ENCODE measurements at regions not wholly inside any gene's neighbourhood (a gene's known extent, or its start where the extent isn't known, plus 50 kb on each side); places are given as distances from the start of the nearest gene placed in this dataset.
"Not testable (repeated sequence)": the region's sequence is repeated elsewhere in the genome, so short reads cannot be mapped to it uniquely, and the experiment has no call there.

DNA sequence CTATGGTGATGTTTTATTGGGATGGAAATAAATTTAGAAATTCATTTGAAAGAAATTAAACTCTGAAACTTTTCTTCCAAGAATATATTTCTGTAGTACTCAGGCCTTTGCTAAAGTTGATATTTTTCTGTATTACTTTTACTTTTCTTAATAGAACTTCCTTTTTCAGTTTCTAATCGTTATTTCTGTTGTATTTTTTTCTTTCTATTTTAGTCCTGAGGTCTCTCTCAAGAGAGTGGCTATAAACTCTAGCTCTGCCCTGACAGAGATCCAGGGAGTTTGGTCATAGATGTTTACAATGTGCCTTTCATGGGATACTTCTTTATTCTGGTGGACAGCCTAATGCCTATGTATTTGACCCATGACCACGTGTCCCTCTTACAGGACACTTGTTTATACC is 51.0 kb downstream of the OR2B6 start:
- ChIA-PET POLR2A (no interaction called here), CTCF (interaction anchor here (0.9 kb wide), 1 partner anchor 348 kb away, joined by 3 read pairs; no protein-coding TSS in a partner anchor)
- no peak overlapping the region for H3K27ac Mint-ChIP-seq
- H3K4me3 Mint-ChIP-seq: no peak overlapping the region
- H3K27me3 Mint-ChIP-seq: peaks cover 12% of the 10 kb centered on the region
- DNase-seq: no peak
- intact Hi-C loops (cut with micrococcal nuclease): no loop called here
- no peaks in the 10 kb centered on the region for H3K9me3 Mint-ChIP-seq
- H3K4me1 Mint-ChIP-seq (ENCODE audit: low read depth): peaks cover 4% of the 10 kb centered on the region
- no peaks in the 10 kb centered on the region for H3K36me3 Mint-ChIP-seq

DNA sequence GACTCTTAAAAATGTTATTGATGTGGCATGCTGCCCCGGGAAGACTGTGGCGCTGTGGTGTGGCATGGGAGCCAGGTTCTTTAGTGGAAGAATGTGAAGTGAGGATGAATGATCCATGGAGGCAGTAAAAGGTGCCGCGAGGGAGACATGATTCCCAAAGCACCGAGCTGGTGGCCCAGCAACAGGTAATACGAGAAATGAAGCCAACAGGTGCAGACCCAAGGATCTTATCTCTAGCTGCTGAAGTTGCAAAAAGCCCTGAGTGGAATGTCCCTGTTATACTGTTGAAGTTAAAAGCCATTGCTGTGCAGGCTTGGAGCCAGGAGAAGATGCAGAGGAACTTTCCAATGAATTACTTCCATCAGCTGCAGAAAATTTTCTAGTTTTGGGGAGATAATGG is 53.5 kb downstream of the OR2B6 start:
- Mint-ChIP-seq H3K27ac (no peak overlapping the region), H3K36me3 (no peaks in the 10 kb centered on the region), H3K4me1 (ENCODE audit: low read depth) (peaks cover 4% of the 10 kb centered on the region), H3K27me3 (peaks cover 14% of the 10 kb centered on the region), H3K4me3 (no peak overlapping the region), H3K9me3 (no peaks in the 10 kb centered on the region)
- ChIA-PET CTCF (interaction anchor here (0.7 kb wide), 1 partner anchor 94 kb away, joined by 3 read pairs; no protein-coding TSS in a partner anchor), POLR2A (no interaction called here)
- intact Hi-C loops (cut with micrococcal nuclease): no loop called here
- DNase-seq: no peak

DNA sequence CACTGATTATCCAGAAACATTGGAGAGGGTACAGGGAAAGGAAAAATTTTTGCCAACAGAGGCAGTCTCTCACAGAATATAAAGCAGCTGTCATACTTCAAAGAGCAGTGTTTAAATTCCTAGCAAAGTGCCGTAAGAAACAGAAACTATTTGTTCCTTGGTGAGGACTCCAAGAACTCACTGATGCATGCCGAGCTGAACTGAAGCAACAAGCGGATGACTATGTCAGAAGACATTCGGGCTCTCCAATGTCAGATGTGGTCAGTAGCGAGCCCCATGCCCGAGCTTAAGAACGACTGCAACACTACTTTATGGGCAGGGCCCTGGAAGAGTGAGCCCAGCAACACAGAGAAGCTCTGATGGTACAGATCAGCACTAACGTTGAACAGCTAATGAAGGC is 54.7 kb downstream of the OR2B6 start:
- Mint-ChIP-seq H3K27me3 (peaks cover 21% of the 10 kb centered on the region), H3K9me3 (no peaks in the 10 kb centered on the region), H3K4me3 (no peak overlapping the region), H3K4me1 (ENCODE audit: low read depth) (peaks cover 4% of the 10 kb centered on the region), H3K27ac (no peak overlapping the region), H3K36me3 (no peaks in the 10 kb centered on the region)
- no peak for DNase-seq
- ChIA-PET CTCF (no interaction called here), POLR2A (interaction anchor here (0.6 kb wide), 1 partner anchor 133 kb away, joined by 3 read pairs; no protein-coding TSS in a partner anchor)
- intact Hi-C loops (cut with micrococcal nuclease): no loop called here

DNA sequence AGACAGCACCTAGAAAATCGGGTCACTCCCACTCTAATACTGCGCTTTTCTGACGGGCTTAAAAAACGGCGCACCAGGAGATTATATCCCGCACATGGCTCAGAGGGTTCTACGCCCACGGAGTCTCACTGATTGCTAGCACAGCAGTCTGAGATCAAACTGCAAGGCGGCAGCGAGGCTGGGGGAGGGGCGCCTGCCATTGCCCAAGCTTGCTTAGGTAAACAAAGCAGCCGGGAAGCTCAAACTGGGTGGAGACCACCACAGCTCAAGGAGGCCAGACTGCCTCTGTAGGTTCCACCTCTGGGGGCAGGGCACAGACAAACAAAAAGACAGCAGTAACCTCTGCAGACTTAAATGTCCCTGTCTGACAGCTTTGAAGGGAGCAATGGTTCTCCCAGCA is 59.4 kb upstream of the ZNF165 start:
- DNase-seq; POLR2A ChIA-PET; CTCF ChIA-PET; intact Hi-C loops (cut with micrococcal nuclease); H3K36me3 Mint-ChIP-seq; H3K4me3 Mint-ChIP-seq; H3K27ac Mint-ChIP-seq; H3K9me3 Mint-ChIP-seq; H3K4me1 Mint-ChIP-seq (ENCODE audit: low read depth): not testable (repeated sequence)
- H3K27me3 Mint-ChIP-seq: peaks cover 30% of the 10 kb centered on the region

DNA sequence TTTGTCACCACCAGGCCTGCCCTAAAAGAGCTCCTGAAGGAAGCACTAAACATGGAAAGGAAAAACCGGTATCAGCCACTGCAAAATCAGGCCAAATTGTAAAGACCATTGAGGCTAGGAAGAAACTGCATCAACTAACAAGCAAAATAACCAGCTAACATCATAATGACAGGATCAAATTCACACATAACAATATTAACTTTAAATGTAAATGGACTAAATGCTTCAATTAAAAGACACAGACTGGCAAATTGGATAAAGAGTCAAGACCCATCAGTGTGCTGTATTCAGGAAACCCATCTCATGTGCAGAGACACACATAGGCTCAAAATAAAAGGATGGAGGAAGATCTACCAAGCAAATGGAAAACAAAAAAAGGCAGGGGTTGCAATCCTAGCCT is 57.7 kb upstream of the ZNF165 start:
- H3K4me3 Mint-ChIP-seq; intact Hi-C loops (cut with micrococcal nuclease); H3K9me3 Mint-ChIP-seq; H3K4me1 Mint-ChIP-seq (ENCODE audit: low read depth); H3K36me3 Mint-ChIP-seq; CTCF ChIA-PET; H3K27ac Mint-ChIP-seq; DNase-seq; POLR2A ChIA-PET: not testable (repeated sequence)
- peaks cover 21% of the 10 kb centered on the region for H3K27me3 Mint-ChIP-seq
